Posterior vena cava (tissue), 2 donors: ENCODE measurements at regions not wholly inside any gene's neighbourhood (a gene's known extent, or its start where the extent isn't known, plus 50 kb on each side); places are given as distances from the start of the nearest gene placed in this dataset.

ENCODE experiments used
- DNase-seq: peaks from one replicate; pipeline ENCODE4 v3.0.0-alpha.2; 2020; ENCODE audit warnings: low spot score
- intact Hi-C, 2 donors: fragments of 100-400 bp; cut with DNase I; formaldehyde crosslinking; loops; one replicate each; pipeline versions ENCODE4 v1.14.1 to v1.14.2; 2022 to 2023
- donor health status: DM: yes; HTN: yes; CAD: no.
- donor health status: DM: yes; HTN: yes; CAD: no.

- intact Hi-C loops: no loop called here
Observed at GRCh38 chr11:88410056-88410455, 72.5 kb upstream of the CTSC start.

GRCh38 chr11:88406876-88407275, 69.3 kb upstream of the CTSC start:
- intact Hi-C loops: no loop called here

More at GRCh38 chr11:88410056-88410455, 72.5 kb upstream of the CTSC start:
- no peak for DNase-seq

GRCh38 chr11:88405853-88406252, 68.3 kb upstream of the CTSC start:
- DNase-seq: no peak
- intact Hi-C loops: no loop called here

More at GRCh38 chr11:88406876-88407275, 69.3 kb upstream of the CTSC start:
- no peak for DNase-seq

- no peak for DNase-seq
- intact Hi-C loops: no loop called here
Observed at GRCh38 chr11:88404932-88405710, 67.6 kb upstream of the CTSC start.

GRCh38 chr11:88404391-88404790, 66.9 kb upstream of the CTSC start:
- intact Hi-C loops: no loop called here
- no peak for DNase-seq

GRCh38 chr11:88402784-88403183, 65.2 kb upstream of the CTSC start:
- no peak for DNase-seq
- intact Hi-C loops: no loop called here

- DNase-seq: no peak
- intact Hi-C loops: no loop called here
Observed at GRCh38 chr11:88402192-88402715, 64.7 kb upstream of the CTSC start.

- intact Hi-C loops: no loop called here
- DNase-seq: no peak
Observed at GRCh38 chr11:88398791-88399570, 61.4 kb upstream of the CTSC start.

GRCh38 chr11:88398372-88398771, 60.8 kb upstream of the CTSC start:
- intact Hi-C loops: no loop called here
- no peak for DNase-seq

GRCh38 chr11:88390254-88390653, 52.7 kb upstream of the CTSC start:
- intact Hi-C loops: no loop called here
- DNase-seq: no peak

- intact Hi-C loops: no loop called here
Observed at GRCh38 chr11:88387957-88388356, 50.4 kb upstream of the CTSC start.

More at GRCh38 chr11:88387957-88388356, 50.4 kb upstream of the CTSC start:
- no peak for DNase-seq
